Stomach (tissue), 8 donors: ENCODE measurements at regions not wholly inside any gene's neighbourhood (a gene's known extent, or its start where the extent isn't known, plus 50 kb on each side); places are given as distances from the start of the nearest gene placed in this dataset.

Experiments used
- DNase-seq, 2 donors: peaks; one replicate each; pipeline versions ENCODE4 v3.0.0 to v3.0.0-alpha.2; 2013 to 2019
- H3K27ac ChIP-seq, 5 donors: fragments of 200-600 bp in 4 of 5; sonication (generic) in 4 of 5; one replicate each; pipeline ENCODE4 v1.5.1; 2013 to 2019; ENCODE audit warnings: mild to moderate bottlenecking in 1 of 5, moderate library complexity in 1 of 5
- H3K27me3 ChIP-seq, 3 donors: fragments of 200-600 bp; sonication (generic); one replicate each; pipeline ENCODE4 v1.5.1; 2017 to 2019; ENCODE audit warnings: mixed run types in 1 of 3
- H3K36me3 ChIP-seq, 4 donors: fragments of 200-600 bp; sonication (generic); 1 replicate in 3 of 4; 2 replicates in 1 of 4; pipeline ENCODE4 v1.5.1; 2016 to 2019
- H3K4me1 ChIP-seq, 4 donors: fragments of 200-600 bp; sonication (generic); one replicate each; pipeline ENCODE4 v1.5.1; 2016 to 2019
- H3K4me3 ChIP-seq, 4 donors: fragments of 200-600 bp; sonication (generic) in 3 of 4; one replicate each; pipeline ENCODE4 v1.5.1; 2016 to 2019; ENCODE audit warnings: mild to moderate bottlenecking in 1 of 4
- H3K9me3 ChIP-seq, 4 donors: fragments of 200-600 bp; sonication (generic); one replicate each; pipeline ENCODE4 v1.5.1; 2016 to 2019
- EP300 ChIP-seq: sonication (generic); formaldehyde crosslinking; IDR thresholded peaks from one replicate; pipeline ENCODE4 v1.6.1; 2017; ENCODE audit warnings: antibody characterized with exemption
- POLR2A ChIP-seq, 4 donors: fragments of 450-650 bp; IDR thresholded peaks; one replicate each; pipeline ENCODE4 v1.6.1; 2016; ENCODE audit warnings: antibody characterized with exemption in 4 of 4, control low read depth in 2 of 4, mild to moderate bottlenecking in 1 of 4, moderate library complexity in 1 of 4
- POLR2AphosphoS5 ChIP-seq, 3 donors: sonication (generic); formaldehyde crosslinking; IDR thresholded peaks; one replicate each; pipeline ENCODE4 v1.6.1; 2016; ENCODE audit warnings: antibody characterized with exemption in 3 of 3
- WGBS, 5 donors: extraction: QIAGEN DNeasy Blood & Tissue Kit in 3 of 5; methylation state at CpG; one replicate each; pipeline versions ENCODE4 v1.1.5 to v1.1.7; 2013 to 2018; 5-methylcytosine and 5-hydroxymethylcytosine counted together
- intact Hi-C: fragments of 100-400 bp; cut with DNase I; formaldehyde crosslinking; loops from one replicate; pipeline ENCODE4 v1.15.1; 2023; ENCODE audit warnings: low total_unique reads
- TF ChIP-seq, protein P1 (sequence below), 7 experiments: fragments of 450-650 bp in 4 of 7; fragments of 200-600 bp in 3 of 7; sonication (generic) in 3 of 7; IDR thresholded peaks; one replicate each; pipeline ENCODE4 v1.5.1; 2016 to 2019; ENCODE audit warnings: antibody characterized with exemption in 7 of 7, control low read depth in 2 of 7, mild to moderate bottlenecking in 1 of 7
- donor health status: healthy with polysubstance abuse.
- donor health status: Bipolar disorder and iron deficiency.
- donor health status: healthy.

DNA sequence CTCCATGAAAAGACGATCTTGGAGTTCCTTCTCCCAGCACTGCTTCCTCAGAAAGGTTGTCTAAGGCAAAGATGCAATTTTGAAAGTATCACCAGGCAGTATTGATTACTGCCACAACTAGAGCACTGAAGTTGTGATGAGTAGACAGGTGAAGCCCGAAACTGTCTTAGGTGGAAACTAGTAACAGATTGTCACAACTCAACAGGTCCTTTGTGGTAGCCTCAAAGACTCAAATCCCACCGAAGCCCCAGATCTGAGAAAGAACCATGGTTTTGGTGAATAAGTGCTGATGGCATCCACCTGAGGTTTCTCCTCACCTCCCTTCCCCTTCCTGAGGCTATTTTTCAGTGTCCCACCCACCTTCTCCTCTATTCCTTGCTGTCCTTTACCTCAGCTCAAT, 248.0 kb downstream of the DSEL start:
- no peak for DNase-seq
- peaks cover 0 to 20% (median 6%) of the 10 kb centered on the region in 4 donors for H3K4me1 ChIP-seq
- H3K27me3 ChIP-seq: no peaks in the 10 kb centered on the region
- H3K4me3 ChIP-seq: no peak overlapping the region
- H3K9me3 ChIP-seq: peaks cover 0 to 6% (median 0%) of the 10 kb centered on the region in 4 donors
- WGBS, 5 donors: 80 to 90% (median 85%) methylated on average over 3 of the region's 3 CpGs
- no peak for TF ChIP-seq POLR2A (IDR thresholded peaks at IDR 0.05)
- no peak for TF ChIP-seq POLR2AphosphoS5 (IDR thresholded peaks at IDR 0.05)
- TF ChIP-seq, protein P1, sequence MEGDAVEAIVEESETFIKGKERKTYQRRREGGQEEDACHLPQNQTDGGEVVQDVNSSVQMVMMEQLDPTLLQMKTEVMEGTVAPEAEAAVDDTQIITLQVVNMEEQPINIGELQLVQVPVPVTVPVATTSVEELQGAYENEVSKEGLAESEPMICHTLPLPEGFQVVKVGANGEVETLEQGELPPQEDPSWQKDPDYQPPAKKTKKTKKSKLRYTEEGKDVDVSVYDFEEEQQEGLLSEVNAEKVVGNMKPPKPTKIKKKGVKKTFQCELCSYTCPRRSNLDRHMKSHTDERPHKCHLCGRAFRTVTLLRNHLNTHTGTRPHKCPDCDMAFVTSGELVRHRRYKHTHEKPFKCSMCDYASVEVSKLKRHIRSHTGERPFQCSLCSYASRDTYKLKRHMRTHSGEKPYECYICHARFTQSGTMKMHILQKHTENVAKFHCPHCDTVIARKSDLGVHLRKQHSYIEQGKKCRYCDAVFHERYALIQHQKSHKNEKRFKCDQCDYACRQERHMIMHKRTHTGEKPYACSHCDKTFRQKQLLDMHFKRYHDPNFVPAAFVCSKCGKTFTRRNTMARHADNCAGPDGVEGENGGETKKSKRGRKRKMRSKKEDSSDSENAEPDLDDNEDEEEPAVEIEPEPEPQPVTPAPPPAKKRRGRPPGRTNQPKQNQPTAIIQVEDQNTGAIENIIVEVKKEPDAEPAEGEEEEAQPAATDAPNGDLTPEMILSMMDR (IDR thresholded peaks at IDR 0.05): no peak
- no peak for TF ChIP-seq EP300
- H3K27ac ChIP-seq: no peak overlapping the region
- intact Hi-C loops: no loop called here
- no peaks in the 10 kb centered on the region for H3K36me3 ChIP-seq

DNA sequence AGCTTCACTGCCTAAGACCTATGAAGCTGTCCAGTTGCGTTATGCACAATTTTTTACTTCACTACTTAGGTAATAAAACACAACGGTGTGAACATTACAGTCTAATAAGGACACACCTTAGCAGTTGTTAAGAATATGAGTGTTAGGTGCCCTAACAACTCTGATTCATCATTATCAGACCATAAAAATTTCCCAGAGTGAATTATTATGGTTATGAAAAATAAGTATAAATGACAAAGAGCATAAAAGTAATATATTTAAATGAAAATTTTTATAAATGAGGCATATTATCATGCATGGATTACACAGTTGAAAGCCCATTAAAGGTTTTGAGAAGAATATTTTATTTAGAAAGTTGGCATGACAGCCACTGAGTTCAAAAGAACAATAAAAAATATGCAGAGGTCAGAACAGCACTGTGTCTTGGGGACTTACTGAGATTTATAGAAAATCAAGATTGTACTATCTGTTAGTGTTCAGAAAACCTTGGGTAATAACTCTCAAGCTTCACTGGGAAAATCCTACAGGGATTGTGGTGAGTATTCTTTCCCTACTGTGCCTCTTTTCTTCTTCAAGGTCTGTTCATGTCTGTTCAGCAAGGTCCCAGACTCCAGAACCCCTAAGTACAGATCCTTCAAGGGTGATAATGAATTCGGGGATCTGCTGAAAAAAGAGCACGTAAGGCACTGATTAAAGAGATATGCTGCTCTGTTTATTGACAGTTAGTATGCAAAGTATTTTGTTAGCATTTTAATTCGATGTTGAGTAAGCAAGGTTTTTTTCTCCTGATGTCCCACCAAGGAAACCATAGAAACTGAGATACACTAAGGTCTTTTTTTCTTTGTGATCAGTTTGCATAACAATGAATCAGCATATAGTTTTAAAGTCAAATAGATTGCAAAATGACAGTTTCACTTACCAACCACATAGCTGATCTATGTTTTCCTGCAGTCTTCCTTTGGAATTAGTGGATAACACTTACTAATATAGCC, 250.0 kb downstream of the DSEL start:
- Histone ChIP-seq H3K27ac (no peak overlapping the region), H3K4me1 (peaks cover 0 to 20% (median 6%) of the 10 kb centered on the region in 4 donors), H3K36me3 (no peaks in the 10 kb centered on the region), H3K9me3 (no peaks in the 10 kb centered on the region), H3K4me3 (no peak overlapping the region), H3K27me3 (no peaks in the 10 kb centered on the region)
- WGBS, 5 donors: 48 to 58% (median 54%) methylated on average over 5 of the region's 5 CpGs
- no peak for TF ChIP-seq POLR2AphosphoS5 (IDR thresholded peaks at IDR 0.05)
- TF ChIP-seq, protein P1 (IDR thresholded peaks at IDR 0.05): no peak
- no peak for TF ChIP-seq POLR2A (IDR thresholded peaks at IDR 0.05)
- TF ChIP-seq EP300: no peak
- no peak for DNase-seq
- intact Hi-C loops: no loop called here

DNA sequence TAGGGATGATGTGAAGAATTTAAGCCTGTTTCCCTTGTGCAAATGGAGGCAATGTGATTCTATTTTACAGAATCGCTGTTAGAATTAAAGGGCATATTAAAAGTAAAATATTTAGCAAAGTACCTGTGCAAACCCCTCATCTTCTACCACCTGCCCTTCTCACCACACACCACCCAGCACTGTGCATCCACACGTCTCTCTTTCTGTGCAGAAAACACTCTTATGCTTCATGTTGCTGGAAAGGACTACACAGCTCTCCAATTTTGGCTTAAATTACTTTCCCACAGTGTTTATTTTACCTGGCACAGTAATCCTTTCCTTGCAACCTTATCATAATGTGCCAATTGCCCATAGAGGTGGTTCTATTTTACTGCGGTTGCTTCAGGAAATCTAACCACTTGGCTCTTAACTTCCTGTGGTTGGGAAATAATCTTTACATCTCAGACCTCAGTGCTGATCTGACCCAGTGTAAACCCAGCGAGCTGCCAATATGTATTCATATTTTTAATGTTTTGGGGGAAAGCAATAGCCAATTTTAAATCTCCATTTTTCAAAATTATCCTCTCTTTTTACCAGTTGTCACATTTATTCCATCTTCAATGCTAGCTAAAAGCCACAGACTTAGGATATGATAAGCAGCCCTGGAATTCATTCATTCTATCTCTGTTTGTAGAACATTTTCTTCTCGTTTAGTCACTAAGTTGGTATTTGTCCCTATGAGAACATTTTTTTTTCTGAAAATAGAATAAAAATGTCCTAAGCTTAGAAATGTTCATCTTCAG, 250.9 kb downstream of the DSEL start:
- peaks cover 0 to 20% (median 6%) of the 10 kb centered on the region in 4 donors for H3K4me1 ChIP-seq
- H3K27ac ChIP-seq: no peak overlapping the region
- no peak overlapping the region for H3K4me3 ChIP-seq
- DNase-seq: no peak
- 27 to 43% (median 38%) methylated on average over 5 of the region's 5 CpGs for WGBS, 5 donors
- TF ChIP-seq POLR2AphosphoS5 (IDR thresholded peaks at IDR 0.05): no peak
- TF ChIP-seq EP300: no peak
- no peak for TF ChIP-seq POLR2A (IDR thresholded peaks at IDR 0.05)
- TF ChIP-seq, protein P1 (IDR thresholded peaks at IDR 0.05): no peak
- H3K27me3 ChIP-seq: no peaks in the 10 kb centered on the region
- no peaks in the 10 kb centered on the region for H3K36me3 ChIP-seq
- intact Hi-C loops: no loop called here
- no peaks in the 10 kb centered on the region for H3K9me3 ChIP-seq

DNA sequence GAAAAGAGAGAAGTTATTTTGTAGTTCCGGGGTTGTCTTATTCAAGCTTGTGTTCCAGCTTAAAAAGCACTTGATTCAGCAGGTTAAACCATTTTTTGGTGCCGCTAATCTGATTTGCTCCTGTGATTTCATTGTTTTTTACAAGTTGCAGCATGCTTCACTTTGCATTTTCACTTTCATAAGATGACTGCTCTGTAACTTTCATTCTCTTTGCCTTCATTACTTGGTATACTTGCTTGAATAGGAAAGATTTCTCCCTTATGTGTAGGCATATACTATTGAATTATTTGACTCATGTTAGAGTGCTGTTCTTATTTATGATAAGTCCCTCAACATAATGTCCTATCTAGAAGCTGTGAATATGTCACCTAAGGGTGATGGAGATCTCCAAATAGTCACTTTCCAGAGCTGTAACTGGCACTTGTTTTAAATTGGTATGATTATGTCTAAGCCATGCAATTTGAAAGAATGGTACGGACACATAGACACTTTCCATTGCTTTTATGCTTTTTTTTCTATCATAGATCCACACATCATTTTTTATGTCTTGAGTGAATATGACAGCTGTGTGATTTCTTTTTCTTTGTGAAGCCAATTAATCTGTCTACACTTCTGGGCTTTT, 254.5 kb downstream of the DSEL start:
- no peak for TF ChIP-seq POLR2AphosphoS5 (IDR thresholded peaks at IDR 0.05)
- TF ChIP-seq EP300: no peak
- TF ChIP-seq POLR2A (IDR thresholded peaks at IDR 0.05): no peak
- TF ChIP-seq, protein P1 (IDR thresholded peaks at IDR 0.05): no peak
- 81 to 93% (median 85%) methylated on average over 3 of the region's 3 CpGs for WGBS, 5 donors

More for the DNA sequence above, 254.5 kb downstream of the DSEL start:
- Histone ChIP-seq H3K4me1 (peaks cover 0 to 20% (median 6%) of the 10 kb centered on the region in 4 donors), H3K9me3 (no peaks in the 10 kb centered on the region), H3K27ac (no peak overlapping the region), H3K36me3 (no peaks in the 10 kb centered on the region), H3K4me3 (no peak overlapping the region), H3K27me3 (no peaks in the 10 kb centered on the region)
- intact Hi-C loops: no loop called here
- DNase-seq: no peak
